NCI-H1092 (cell line): ENCODE measurements at regions not wholly inside any gene's neighbourhood (a gene's known extent, or its start where the extent isn't known, plus 50 kb on each side); places are given as distances from the start of the nearest gene placed in this dataset.
"Not testable (repeated sequence)": the region's sequence is repeated elsewhere in the genome, so short reads cannot be mapped to it uniquely, and the experiment has no call there.

Experiments
- DNase-seq: peaks from one replicate; lab custom pipeline; 2025; lab: John Stamatoyannopoulos, UW

DNA sequence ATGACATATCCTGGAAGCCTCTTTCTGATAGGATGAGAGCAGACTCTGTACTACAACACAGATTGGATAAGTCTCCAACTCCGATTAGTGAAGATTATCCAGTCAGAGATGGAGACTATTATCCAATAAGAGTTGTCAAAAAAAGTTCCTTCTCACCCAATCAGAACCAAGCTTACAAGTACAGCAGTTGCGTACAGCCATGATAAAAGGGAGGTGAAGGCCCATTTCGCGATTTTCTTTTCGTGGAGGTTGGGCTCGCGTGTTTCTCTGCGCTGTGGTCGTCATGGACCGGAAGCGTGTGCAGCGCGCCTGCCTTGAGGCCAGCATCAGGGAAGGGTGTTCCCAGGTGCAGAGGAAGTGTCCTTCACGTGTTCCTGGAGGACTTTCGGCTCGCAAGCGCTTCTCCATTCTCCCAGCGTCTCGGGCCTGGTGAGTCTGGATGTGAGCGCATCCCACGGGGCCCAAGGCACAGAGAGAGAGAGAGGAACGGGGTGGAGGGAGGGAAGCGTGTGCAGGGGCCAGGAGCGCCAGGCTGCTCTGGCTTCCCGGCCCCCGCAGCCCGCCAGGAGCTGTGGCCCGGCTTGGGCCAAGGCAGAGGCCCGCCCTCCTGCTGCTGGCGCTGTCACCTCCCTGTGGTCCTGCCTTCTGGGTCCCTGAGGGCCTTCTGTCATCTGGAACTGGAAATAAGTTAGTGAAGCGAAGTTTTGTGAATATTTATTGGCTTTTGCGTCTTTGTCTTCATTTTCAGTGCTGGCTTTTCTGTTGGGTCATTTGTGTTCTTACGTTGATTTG is 53.9 kb downstream of the CDRT15L2 start:
- DNase-seq, result not testable (repeated sequence)

DNA sequence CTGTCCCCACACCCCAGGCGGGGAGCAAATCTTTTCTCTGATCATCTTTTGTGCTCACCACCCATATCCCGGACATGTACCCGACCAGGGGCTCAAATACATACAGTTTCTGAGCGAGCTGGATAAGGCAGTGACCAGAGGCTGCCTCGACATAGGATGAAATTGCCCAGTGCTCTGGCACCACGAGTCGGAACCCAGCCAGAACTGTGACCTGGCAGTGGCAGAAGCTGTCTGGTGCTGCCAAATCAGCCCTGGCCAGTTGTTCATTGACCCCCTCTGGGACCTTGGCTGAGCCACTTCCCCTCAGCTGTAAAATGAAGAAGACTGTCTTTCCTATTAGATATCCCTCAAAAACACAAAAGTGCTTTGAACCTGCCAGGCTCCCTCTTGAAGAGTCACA is 60.6 kb downstream of the CDRT15L2 start:
- DNase-seq, result not testable (repeated sequence)

DNA sequence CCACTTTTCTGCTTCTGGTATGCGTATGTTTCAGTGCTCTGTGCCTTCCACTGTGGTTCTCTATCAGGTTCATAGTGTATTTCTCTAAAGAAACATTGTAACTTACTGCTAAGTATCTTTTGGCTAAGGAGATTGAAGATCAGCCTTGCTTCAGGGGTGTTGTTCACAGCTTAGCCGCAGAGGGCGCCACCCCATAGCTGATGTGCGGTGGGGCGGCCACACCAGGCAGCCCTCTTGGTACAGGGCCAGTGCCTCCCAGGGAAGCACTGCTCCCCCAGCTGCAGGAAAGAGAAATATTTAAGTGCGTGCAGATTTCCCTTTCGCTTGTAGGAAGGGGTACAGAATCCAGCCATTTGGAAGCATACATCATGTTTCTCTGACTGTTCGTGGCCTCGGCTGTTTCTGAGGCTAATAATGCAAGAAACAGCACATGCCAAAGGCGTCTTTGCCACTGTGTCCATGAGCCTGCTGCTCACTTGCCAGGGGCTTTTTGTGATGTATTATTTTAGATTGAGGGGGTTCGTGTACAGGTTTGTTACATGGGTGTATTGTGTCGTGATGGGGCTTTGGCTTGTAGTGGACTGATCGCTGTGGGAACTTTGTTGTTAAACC is 67.2 kb downstream of the CDRT15L2 start:
- not testable (repeated sequence) for DNase-seq

DNA sequence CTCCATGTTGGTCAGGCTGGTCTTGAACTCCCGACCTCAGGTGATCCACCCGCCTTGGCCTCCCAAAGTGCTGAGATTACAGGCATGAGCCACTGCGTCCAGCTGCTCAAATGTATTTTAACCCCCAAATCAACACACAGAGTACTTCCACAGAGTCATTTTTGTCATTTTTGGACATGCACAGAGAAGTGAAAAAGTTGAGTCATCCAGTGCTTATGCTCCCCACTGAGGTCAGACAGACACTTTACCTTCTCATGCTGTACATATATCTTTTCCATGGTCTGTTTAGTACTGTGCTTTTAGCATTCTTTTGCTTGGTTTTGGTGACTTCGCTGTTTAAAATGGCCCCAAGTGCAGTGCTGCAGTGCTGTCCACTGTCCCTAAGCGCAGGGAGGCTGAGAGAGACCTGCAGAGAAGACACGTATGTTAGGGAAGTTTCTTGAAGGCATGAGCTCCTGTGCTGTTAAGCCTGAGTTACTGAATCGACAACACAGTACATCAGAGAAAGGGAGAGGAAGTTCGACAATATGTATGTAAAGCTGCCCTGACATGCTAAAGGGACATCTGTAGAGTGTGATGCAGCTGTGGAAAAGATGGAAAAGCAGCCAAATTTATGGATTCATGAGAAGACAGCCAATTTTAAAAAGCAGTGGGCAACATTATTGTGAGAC is 69.7 kb downstream of the CDRT15L2 start:
- DNase-seq, result not testable (repeated sequence)

DNA sequence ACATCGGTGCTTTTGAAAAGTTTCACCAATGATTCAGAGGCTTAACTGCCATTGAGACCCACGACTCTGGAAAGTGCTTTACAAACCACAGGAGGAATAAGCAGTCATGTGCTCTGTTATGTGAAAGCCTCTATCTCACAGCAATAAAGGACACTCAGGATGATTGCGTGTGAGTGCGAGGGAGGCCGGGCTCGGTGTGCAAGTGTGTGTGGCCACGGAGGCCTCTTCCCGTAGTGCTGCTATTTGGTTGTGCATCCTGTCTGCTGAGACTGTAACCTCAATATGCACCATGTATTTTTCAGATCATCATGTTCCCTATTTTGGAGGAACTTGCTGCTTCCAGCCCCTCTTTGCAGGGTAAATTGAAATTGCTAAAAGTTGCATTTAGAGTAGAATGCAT is 71.5 kb downstream of the CDRT15L2 start:
- DNase-seq, result not testable (repeated sequence)

DNA sequence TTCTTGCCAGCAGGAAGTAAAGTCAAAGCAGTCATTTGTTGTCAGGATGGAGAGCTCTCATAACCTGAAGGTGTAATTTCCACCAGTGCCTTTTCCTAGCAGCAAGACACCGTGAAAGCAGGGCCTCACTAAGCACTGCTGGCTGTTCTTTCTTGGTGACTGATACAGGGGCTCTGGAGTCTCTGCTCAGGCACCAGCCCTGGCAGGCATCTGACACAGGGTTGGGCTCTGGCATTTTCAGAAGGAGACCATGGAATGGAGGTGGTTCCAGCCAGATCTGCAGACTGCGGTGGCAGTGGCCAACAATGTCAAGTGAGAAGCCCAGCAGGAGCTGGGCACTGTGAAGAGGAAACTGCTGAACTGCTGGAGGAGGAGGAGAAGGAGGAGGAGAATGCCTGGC is 72.2 kb downstream of the CDRT15L2 start:
- DNase-seq, result not testable (repeated sequence)

DNA sequence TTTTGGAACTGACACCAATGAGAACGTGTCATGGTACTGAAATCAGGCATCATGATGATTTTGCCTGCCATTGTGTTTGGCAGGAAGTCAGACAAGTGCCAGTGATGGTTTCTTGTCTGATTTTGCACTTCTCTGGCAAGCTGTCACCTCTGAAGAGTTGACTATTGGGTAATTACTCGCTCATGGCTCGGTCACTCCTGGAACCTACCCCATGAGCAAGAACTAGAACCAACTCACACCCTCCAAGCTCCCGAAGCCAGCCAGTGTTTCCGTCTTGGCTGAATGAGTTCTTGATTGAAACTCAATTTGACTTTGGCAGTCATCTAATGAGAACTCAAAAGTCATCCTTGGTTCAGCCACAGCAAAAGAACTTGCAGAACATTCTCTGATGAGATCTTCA is 73.9 kb downstream of the CDRT15L2 start:
- DNase-seq, result not testable (repeated sequence)

DNA sequence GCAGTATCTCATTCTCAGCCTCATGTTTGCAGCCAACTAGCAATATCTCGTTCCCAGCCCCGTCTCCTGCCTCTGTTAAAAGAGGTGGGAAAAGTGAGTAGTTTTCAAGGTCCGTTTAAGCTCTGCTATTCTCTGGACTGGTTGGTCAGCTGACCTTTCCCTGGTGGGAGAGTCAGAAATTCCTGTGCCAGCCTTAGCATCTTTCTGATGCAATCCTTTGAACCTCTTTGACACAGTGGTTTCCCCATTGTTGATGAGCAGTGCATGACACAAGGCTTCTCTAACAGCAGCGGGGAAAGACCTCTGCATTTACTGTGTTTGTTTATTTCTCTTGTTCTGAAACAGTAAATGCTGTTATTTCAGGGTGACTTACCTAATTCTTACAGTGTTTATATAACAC is 74.6 kb downstream of the CDRT15L2 start:
- not testable (repeated sequence) for DNase-seq

DNA sequence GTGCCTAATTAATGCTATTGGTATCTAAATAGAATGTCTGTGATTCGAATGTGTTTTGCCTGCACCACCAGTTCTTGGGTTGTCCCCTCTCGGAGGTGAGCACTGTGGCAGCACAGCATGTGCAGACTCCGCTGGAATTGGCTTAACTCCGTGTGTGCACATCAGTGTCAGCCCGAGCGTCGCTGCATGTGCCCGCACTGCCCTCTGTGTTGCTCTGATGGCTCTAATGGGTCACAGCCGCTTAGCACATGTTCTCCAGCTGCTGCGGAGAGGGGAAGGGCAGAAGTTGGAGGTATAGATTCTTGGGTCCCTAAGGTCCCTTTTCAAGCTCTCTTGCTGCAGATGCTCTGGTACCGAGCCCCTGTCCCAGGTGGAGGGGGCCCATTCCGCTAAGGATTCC is 75.1 kb downstream of the CDRT15L2 start:
- not testable (repeated sequence) for DNase-seq

DNA sequence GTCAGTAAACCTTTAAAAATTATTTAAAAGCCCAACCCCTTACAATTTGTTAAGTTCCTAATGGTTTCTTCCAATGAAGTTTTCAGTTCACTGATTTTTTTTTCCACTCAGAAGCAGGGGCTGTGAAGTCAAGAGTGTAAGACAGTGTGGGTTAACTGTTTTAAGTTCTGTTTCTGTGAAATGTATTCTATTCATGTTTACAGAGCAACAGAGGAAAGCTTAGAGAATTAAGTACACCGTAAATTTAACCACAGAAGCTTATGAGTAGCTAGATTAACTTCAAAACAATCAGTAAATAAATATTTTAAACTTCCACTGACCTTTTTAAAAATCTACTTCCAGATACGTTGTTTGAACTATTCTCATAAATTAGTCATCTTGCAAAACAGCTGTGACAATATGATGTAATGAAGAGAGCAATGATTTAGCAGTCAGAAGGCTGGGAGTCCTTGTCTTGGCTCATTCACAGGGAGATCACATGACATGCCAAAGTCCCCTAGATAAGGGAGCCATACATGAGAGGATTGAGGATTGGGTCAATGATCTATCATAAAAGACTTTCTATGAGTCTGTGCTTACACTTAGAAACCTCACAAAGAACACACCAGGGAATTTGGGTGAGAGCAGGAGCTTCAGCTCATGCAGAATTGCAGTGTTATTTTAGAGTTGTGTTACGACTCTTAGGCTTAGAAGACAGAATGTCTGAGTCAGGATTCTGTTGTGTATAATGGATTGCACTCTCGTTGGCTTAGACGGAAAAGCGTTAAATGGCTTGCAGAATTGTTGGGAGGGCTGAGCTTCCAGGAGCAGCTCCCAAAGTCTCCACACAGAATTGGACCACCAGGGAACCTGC is 85.8 kb downstream of the CDRT15L2 start:
- DNase-seq, result not testable (repeated sequence)

DNA sequence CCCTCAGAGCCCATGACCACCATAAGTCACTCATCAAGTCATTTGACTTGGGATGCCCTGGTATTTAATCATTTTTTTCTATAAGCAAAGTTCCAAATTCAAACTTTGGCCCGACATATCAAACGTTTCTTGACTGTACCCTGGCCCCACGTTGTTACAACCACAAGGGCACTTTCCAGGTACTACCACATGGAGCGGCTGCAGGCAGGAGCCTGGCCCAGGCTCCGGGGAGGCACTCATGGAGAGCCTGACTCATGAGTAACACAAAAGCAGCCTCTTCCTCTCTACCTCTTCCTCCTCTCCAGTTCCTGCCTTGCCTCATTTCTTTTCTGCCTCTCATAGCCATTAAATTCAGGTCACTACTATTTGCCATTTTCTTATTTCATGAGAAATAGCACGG is 87.2 kb downstream of the CDRT15L2 start:
- not testable (repeated sequence) for DNase-seq

DNA sequence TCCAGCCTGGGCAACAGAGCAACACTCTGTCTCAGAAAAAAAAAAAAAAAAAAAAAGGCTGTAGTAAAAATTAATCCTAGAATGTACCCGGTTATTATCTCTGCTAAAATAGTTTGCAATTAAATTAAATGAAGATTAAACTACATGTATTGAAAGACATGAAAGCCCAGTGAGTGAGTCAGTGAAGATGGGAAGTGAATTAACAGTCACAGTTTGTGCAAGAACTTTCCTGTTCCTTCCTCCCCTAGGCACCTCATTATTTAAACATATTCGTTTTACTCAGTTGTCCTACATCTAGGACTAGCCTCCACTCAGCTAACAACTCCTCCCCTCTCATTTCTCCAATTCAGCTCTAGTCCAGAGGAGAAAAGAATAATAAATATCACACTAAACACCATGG is 88.2 kb downstream of the CDRT15L2 start:
- DNase-seq, result not testable (repeated sequence)

DNA sequence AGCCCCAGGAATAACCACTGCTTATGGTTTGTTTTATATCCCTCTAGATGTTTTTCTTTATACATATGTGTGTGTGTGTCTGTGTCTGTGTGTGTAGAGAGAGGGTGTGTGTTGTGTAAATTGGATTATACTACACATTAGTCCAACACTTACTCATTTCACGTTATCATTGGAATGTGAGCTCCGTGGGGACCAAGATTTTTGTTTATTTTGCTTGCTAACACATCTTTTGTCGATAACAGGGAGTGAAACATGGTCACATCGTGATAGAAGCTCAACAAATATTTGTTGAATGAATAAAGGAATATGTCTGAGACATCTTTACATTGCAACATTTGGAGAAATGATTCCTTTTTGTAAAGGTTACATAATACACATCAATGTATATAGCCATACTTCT is 88.8 kb downstream of the CDRT15L2 start:
- not testable (repeated sequence) for DNase-seq

DNA sequence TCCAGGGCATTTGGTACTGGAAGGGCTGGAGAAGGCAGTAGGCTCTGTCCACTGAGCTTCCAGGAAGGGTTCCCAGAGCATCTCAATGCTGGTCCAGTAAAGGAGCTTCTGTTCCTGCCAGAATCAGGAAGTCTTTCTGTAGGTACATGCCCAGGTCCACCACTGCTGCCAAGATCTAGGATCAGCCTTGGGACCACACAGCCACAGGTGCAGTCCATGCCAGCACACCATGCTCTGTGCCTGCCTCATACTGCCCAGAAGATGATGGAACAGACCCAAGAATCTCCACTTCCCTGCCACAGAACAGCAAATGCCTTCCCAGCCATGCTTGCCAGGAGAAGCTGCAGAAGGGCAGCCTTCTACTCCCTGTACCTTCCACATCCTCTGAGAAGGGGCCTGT is 89.3 kb downstream of the CDRT15L2 start:
- DNase-seq, result not testable (repeated sequence)

DNA sequence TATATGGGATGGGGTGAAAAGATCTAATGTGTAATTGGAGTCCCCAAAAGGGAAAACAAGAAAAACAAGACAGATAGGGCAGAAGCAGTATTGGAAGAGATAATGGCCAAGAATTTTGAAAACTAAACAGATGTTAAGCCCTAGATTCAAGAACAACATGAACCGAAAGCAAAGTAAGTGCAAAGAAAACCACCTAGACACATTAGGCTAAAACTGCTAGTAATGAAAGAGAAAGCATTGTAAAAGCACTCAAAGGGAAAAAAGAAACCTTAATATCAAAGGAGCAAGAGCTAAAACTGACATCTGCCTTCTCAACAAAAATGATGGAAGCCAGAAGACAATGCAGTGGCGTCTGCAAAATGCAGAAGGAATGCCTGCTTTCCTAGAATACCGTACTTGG is 91.0 kb downstream of the CDRT15L2 start:
- not testable (repeated sequence) for DNase-seq

DNA sequence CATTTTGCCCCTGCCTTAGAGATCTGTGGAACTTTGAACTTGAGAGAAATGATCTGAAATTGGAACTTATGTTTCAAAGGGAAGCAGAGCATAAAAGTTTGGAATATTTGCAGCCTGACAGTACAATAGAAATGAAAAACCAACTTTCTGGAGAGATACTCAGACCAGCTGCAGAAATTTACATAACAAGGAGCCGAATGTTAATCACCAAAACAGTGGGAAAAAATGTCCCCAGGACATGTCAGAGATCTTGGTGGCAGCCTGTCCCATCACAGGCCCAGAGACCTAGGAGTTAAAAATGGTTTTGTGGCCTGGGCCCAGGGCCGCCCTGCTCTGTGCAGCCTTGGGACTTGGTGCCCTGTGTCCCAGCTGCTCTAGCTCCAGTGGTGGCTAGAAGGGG is 94.8 kb downstream of the CDRT15L2 start:
- not testable (repeated sequence) for DNase-seq

DNA sequence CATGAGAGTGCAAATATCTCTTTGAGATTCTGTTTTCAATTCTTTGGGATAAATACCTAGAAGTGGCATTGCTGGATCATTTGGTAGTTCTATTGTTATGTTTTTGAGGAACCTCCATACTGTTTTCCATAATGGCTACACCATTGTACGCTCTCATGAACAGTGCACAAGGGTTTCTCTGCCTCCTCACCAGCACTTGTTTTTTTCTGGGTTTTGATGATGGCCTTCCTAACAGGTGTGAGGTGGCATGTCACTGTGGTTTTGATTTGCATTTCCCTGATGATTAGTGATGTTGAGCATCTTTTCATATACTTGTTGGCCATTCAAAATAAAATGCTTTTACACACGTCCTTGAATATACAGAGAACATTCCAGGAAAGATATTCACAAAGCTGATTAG is 96.2 kb downstream of the CDRT15L2 start:
- not testable (repeated sequence) for DNase-seq

DNA sequence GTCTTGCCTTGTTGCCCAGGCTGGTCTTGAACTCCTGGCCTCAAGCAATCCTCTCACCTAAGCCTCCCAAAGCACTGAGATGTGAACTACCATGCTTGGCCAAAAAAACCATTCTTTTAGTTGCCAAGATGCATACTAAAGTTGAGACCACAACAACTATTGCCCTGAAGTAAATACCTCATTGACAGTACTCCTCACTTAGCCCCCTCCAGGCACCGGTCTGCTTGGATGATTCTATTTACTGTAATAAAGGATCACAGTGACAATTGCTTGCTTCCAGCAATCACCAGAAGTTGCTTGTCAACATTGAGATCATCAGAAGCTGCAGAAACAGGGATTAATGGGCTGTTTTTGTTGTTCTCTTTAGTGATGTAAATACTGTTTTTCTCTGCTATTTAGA is 97.1 kb downstream of the CDRT15L2 start:
- not testable (repeated sequence) for DNase-seq

DNA sequence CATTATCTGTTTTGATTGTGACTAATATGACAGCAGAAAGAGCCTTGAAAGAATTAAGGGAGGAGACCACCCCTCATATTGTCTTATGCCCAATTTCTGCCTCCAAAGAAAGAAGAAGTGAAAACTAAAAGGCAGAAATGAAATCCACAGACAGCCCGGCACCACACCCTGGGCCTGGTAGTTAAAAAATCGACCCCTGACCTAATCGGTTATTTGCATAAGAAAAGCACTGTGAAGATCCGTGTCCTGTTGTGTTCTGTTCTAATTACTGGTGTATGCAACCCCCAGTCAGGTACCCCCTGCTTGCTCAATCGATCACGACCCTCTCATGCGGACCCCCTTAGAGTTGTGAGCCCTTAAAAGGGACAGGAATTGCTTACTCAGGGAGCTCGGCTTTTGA is 97.9 kb downstream of the CDRT15L2 start:
- DNase-seq, result not testable (repeated sequence)

DNA sequence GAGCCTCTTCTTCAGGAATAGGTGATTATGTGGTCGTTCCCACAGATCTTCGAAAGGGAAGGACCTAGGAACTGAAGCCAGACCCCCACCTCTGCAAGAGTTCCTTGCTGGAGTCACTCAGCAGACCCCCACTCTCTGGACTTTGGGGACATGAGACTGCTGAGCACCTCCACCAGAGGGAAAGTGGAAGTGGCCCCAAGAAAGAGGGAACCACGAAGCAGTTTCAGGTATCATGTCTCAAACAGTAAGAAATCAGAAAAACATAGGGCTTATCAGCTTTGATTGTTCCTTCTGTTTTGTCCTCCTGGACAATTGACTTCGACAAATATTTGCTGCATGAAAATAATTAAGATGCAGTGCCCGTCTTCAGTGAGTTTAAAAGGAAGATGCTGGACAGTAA is 98.9 kb downstream of the CDRT15L2 start:
- not testable (repeated sequence) for DNase-seq

DNA sequence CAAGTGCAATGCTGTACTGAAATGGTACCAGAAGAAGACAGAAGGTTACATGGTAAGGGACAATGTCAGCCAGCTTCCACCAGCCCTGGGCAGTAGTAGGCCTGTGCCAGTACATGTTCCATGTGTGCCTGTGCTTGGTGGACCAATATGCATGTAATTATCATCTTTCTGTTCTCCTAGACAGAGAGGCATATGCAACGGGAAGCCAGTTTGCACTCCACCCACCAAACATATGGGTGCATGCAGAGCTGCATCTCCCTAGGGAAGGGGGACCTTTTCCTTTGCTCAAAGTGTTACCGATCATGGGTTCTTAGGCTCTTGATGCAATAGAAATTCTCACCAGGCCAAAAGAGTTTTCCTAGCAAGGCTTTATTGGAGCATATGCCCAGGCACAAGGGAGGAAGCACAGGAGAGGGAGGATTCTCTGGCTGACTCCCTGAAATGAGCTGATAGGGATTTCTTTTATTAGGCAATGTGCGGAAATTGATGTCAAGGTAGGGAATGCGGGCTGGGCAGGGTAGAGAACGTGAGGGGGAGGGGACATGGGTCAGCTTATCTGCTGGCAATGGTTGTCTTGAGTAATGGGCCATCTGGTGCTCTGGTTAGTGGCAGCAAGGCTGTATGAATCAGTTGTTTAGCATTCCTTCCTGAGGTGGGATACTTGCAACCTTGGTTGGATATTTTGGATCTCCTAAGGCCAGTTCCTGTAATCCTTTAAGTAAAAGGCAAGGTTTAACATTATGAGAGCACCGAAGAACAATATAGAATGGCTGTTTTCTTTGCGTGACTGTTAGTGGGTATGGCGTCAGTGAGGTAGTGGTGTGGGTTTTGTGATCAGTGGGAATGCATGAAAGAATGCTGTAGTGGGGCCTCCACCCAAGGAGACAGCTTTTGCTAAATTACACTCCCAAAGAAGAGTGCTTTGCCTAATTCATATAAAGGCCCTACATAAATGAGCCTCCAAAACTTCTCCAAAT is 102.5 kb downstream of the CDRT15L2 start:
- not testable (repeated sequence) for DNase-seq
